AG04449 (cell line): ENCODE measurements at regions not wholly inside any gene's neighbourhood (a gene's known extent, or its start where the extent isn't known, plus 50 kb on each side); places are given as distances from the start of the nearest gene placed in this dataset.

Experiments
- CTCF ChIA-PET: fragments of 350-600 bp; formaldehyde crosslinking; extraction: SDS; loops from one replicate; lab custom pipeline; 2021; ENCODE audit warnings: antibody characterized with exemption; lab: Yijun Ruan, JAX
- POLR2A ChIA-PET: fragments of 400-600, 350-600 bp; formaldehyde crosslinking; extraction: SDS; loops from one replicate; lab custom pipeline; 2020; ENCODE audit warnings: antibody characterized with exemption, inconsistent platforms; lab: Yijun Ruan, JAX
- DNase-seq: peaks from one replicate; pipeline ENCODE4 v3.0.0-alpha.2; 2010; ENCODE audit warnings: low read depth, low spot score
- H3K4me3 ChIP-seq: 2 replicates; pipeline ENCODE4 v1.5.1; 2011; ENCODE audit warnings: low read depth, mild to moderate bottlenecking, control low read depth, low read length
- TF ChIP-seq, protein P1 (sequence below): IDR thresholded peaks from one replicate; pipeline ENCODE4 v1.5.1; 2011; ENCODE audit warnings: mild to moderate bottlenecking, moderate library complexity, low read length, control low read depth, inconsistent platforms; ENCODE audit not compliant: insufficient read depth; ENCODE audit errors: missing control alignments

DNA sequence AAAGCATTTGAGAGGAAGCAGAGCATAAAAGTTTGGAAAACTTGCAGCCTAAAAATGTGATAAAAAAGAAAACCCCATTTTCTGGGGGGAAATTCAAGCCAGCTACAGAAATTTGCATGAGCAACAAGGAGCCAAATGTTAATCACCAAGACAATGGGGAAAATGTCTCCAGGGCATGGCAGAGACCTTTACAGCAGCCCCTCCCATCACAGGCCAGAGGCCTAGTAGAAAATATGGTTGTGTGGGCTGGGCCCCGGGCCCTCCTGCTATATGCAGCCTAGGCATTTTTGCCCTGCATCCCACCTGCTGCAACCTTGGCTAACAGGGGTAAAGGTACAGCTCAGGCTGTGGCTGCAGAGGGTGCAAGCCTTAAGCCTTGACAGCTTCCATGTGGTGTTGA lies 299.6 kb upstream of the NCAM2 start:
- ChIA-PET CTCF (no interaction called here), POLR2A (no interaction called here)
- TF ChIP-seq, protein P1, sequence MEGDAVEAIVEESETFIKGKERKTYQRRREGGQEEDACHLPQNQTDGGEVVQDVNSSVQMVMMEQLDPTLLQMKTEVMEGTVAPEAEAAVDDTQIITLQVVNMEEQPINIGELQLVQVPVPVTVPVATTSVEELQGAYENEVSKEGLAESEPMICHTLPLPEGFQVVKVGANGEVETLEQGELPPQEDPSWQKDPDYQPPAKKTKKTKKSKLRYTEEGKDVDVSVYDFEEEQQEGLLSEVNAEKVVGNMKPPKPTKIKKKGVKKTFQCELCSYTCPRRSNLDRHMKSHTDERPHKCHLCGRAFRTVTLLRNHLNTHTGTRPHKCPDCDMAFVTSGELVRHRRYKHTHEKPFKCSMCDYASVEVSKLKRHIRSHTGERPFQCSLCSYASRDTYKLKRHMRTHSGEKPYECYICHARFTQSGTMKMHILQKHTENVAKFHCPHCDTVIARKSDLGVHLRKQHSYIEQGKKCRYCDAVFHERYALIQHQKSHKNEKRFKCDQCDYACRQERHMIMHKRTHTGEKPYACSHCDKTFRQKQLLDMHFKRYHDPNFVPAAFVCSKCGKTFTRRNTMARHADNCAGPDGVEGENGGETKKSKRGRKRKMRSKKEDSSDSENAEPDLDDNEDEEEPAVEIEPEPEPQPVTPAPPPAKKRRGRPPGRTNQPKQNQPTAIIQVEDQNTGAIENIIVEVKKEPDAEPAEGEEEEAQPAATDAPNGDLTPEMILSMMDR, result no peak
- H3K4me3 ChIP-seq, result no peak overlapping the region
- DNase-seq, result no peak

DNA sequence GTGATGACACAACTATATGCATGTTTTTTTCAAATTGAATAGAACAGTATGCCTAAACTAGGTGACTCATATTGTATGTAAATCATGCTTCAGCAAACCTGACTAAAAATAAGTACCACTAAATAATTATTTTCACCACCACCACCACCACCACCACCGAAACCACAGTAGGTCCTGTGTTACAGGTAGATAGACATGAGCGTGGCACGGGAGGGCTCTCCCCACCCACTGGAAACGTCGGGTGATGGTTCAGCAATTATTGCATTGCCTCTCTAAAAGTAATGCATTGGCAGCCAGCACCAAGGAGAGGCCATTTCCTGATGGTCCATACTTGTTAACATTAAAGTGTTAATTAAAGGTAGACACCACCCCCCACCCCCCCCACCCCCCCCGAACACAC lies 297.0 kb upstream of the NCAM2 start:
- TF ChIP-seq, protein P1, result no peak
- POLR2A ChIA-PET, result no interaction called here
- no peak for DNase-seq
- no peak overlapping the region for H3K4me3 ChIP-seq
- CTCF ChIA-PET, result no interaction called here

DNA sequence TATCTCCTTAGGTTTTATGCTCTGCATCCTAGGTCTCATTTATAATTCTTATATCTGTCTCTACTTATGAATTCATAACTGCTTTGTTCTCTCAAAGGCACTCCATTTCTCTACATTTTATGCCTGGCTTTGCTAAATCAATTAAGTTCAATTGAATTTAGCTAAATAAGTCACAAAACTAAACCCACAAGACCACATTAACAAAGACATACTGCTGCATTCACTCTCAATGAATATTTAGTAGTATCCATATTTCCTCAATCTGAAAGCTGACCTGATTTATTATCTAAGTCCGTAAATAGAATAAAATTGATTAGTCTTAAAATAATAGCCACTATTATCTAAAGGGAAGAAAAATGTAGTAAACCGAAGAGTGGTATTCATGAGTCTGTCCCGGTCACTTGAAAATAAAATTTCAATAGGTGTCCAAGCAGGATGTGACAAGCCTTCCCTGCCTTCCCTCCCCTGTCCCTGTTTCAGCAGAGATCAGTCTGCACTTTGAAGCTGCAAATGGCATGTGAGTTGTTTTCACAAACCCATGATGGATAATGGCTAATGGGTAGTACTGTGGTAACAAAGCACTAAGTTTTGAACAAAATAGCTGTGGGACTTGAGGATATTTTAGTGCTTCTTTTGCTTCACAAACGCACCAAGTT lies 295.0 kb upstream of the NCAM2 start:
- H3K4me3 ChIP-seq, result no peak overlapping the region
- TF ChIP-seq, protein P1, result no peak
- POLR2A ChIA-PET, result no interaction called here
- DNase-seq, result no peak
- CTCF ChIA-PET, result no interaction called here

DNA sequence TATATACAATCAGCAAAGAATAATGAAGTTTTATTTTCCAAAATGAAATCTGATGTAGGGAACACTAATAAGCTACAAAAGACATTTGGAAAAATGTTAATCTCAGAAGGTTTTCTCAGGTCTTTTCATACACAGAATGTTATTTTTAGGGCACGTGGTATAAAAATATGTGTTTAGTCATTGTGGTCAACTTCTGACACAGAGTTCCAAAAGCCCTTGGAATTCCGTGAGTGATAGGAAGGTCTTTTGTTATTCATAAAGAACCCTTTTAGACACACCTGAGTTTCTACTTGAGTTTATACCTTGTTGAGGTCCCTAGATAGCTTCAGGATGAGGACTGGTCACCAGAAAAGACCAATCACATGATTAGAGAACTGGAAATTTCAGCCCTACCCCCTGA lies 277.6 kb upstream of the NCAM2 start:
- TF ChIP-seq, protein P1, result no peak
- ChIA-PET POLR2A (no interaction called here), CTCF (no interaction called here)
- DNase-seq, result no peak
- H3K4me3 ChIP-seq, result no peak overlapping the region

DNA sequence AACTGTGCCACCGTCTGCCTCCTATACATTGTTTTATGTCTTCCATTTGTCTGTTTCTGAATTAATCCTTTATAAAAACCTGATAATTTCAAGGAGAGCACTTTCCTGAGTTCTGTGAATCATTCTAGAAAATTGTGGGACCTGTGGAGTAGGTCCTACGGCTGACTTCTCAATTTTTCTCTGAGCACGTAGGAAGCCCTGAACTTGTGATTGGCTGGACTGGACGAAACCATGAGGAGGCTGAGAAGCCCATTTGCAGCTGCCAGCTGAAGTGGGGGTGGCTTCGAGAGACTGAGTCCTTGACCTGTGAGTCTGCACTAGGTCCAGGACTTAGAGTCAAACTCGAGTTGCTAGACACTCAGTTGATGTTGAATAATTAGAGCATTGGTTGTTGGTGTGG lies 277.1 kb upstream of the NCAM2 start:
- ChIA-PET CTCF (no interaction called here), POLR2A (no interaction called here)
- DNase-seq, result no peak
- H3K4me3 ChIP-seq, result no peak overlapping the region
- TF ChIP-seq, protein P1, result no peak

DNA sequence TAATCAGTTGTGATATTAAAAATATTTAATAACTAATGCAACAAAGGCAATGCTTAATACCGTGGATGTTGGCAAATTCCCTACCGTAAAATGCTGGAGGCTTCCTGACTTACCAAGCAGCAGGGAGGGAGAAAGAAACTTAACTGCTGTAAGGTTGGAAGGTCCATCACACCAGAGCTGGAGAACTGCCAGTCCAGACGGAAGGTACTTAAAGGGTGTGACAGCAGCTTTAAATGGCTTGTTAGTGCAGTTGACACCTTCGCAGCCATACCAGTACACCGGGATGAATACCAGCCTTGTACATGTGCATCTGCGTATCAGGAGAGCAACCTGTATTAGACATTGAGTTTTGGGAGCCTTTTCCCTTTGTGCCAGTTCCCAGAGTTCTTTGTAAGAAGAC lies 269.5 kb upstream of the NCAM2 start:
- H3K4me3 ChIP-seq, result no peak overlapping the region
- POLR2A ChIA-PET, result no interaction called here
- TF ChIP-seq, protein P1, result no peak
- no peak for DNase-seq
- CTCF ChIA-PET, result no interaction called here
